ENCODE measurements at regions not wholly inside any gene's neighbourhood (a gene's known extent, or its start where the extent isn't known, plus 50 kb on each side); places are given as distances from the start of the nearest gene placed in this dataset.

DNA sequence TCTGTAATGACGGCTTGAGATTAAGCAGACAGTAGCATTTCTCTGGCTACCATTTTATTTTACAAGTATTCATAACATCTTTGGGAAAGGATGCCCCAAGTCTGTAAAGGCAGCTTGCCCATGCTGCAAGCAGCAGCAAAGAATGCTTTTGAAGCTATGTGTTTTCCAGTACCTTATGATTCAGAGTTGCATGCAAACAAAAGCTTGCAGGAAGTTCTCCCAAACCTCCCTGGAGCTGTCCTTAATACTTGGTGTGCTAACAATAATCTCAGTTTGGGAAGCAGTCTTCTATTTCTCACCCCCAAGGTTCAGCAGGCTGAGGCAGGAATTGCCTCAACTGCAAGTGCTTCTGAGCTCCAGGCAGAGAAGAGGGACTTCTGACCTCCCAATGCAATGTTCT is 60.8 kb downstream of the CCNA1 start:
- Histone ChIP-seq H3K27me3 (no peaks in the 10 kb centered on the region), H3K36me3 (no peaks in the 10 kb centered on the region), H3K4me3 (no peak overlapping the region), H3K27ac (no peak overlapping the region), H3K4me1 (no peaks in the 10 kb centered on the region), H3K9me3 (no peaks in the 10 kb centered on the region)
- intact Hi-C loops (cut with DNase I; ENCODE audit: low total_unique reads) = no loop called here
- TF ChIP-seq CTCF (IDR thresholded peaks at IDR 0.05) = no peak
- DNase-seq = no peak

DNA sequence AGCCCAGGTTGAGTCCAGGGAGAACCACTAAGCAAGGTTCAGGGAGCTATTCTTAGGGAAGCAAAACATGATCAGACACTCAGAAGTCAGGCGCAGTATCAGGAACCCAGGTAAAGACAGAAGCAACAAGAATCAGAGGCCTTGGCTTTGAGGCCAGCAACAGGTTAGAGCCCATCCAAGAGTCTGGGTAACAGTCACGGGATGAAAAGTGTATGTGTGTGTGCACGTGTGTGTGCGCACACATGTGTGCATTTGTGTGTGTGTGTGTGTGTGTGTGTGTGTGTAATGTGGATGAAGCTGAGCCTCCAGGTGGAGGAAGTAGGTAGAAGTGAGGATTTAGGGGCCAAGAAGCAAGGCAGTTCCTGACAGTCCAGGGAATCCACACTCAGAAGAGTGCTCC is 63.1 kb downstream of the CCNA1 start:
- Histone ChIP-seq H3K9me3 (no peaks in the 10 kb centered on the region), H3K4me3 (no peak overlapping the region), H3K27me3 (no peaks in the 10 kb centered on the region), H3K36me3 (no peaks in the 10 kb centered on the region), H3K4me1 (no peaks in the 10 kb centered on the region), H3K27ac (no peak overlapping the region)
- intact Hi-C loops (cut with DNase I; ENCODE audit: low total_unique reads) = no loop called here
- DNase-seq = no peak
- no peak for TF ChIP-seq CTCF (IDR thresholded peaks at IDR 0.05)

GRCh38 chr13:36509369-36509768 is 77.1 kb downstream of the CCNA1 start:
- H3K27me3 ChIP-seq = no peaks in the 10 kb centered on the region
- TF ChIP-seq CTCF (IDR thresholded peaks at IDR 0.05) = no peak
- intact Hi-C loops (cut with DNase I; ENCODE audit: low total_unique reads) = no loop called here
- H3K9me3 ChIP-seq = no peaks in the 10 kb centered on the region
- H3K27ac ChIP-seq = no peak overlapping the region
- no peak overlapping the region for H3K4me3 ChIP-seq
- H3K4me1 ChIP-seq = no peaks in the 10 kb centered on the region
- DNase-seq = no peak
- H3K36me3 ChIP-seq = no peaks in the 10 kb centered on the region

DNA sequence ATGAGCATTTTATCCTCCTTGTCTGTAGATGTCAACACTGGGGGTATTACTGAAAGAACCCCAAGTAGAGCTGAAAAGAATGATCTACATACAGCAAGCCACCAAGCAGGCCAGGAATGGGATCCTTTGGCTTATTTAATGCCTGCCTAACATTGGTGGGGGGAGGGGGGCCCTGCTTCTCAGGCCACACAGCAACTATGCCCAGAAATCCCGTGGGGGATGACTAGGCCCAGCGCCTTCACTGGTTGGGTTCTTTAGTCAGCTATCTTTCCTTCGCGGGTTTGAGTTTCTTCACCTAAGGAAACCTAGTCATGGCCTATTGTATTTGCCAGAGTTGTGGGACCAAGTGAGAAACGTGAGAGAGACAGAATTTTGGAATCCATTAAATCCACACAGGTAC is 80.5 kb downstream of the CCNA1 start:
- no peak for DNase-seq
- no peaks in the 10 kb centered on the region for H3K36me3 ChIP-seq
- no peaks in the 10 kb centered on the region for H3K9me3 ChIP-seq
- TF ChIP-seq CTCF (IDR thresholded peaks at IDR 0.05) = no peak
- H3K4me1 ChIP-seq = no peaks in the 10 kb centered on the region
- no peak overlapping the region for H3K27ac ChIP-seq
- no peaks in the 10 kb centered on the region for H3K27me3 ChIP-seq
- no peak overlapping the region for H3K4me3 ChIP-seq
- intact Hi-C loops (cut with DNase I; ENCODE audit: low total_unique reads) = no loop called here

- H3K27me3 ChIP-seq = no peaks in the 10 kb centered on the region
- no peak overlapping the region for H3K4me3 ChIP-seq
- TF ChIP-seq CTCF (IDR thresholded peaks at IDR 0.05) = no peak
- intact Hi-C loops (cut with DNase I; ENCODE audit: low total_unique reads) = no loop called here
- no peaks in the 10 kb centered on the region for H3K9me3 ChIP-seq
- H3K36me3 ChIP-seq = no peaks in the 10 kb centered on the region
- H3K4me1 ChIP-seq = no peaks in the 10 kb centered on the region
- DNase-seq = no peak
- H3K27ac ChIP-seq = no peak overlapping the region
Observed at GRCh38 chr13:36513266-36513665, 81.0 kb downstream of the CCNA1 start.

DNA sequence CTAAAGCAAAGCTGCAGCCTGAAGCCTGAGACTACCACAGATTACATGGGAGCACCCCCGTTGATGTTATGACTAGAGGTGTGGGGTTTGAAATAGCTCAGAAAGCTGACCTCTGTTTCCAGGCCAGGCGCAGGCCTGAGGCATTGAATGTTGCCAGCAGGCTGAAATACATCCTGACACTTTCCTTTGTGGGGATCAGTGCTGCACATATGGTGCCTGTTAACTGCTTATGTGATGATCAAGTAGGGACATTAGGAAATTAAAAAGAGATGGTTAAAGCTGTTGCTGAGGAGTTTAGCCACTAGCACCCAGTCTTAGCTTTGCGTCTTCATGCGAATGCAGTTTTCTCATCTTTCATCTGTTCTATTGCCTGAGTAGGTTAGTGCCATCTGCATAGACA is 83.2 kb downstream of the CCNA1 start:
- Histone ChIP-seq H3K36me3 (no peaks in the 10 kb centered on the region), H3K27ac (no peak overlapping the region), H3K4me1 (no peaks in the 10 kb centered on the region), H3K9me3 (no peaks in the 10 kb centered on the region), H3K27me3 (no peaks in the 10 kb centered on the region), H3K4me3 (no peak overlapping the region)
- intact Hi-C loops (cut with DNase I; ENCODE audit: low total_unique reads) = no loop called here
- DNase-seq = no peak
- TF ChIP-seq CTCF (IDR thresholded peaks at IDR 0.05) = no peak

Data from tibial artery (tissue), 4 donors.